NT2/D1 (cell line): ENCODE measurements at regions not wholly inside any gene's neighbourhood (a gene's known extent, or its start where the extent isn't known, plus 50 kb on each side); places are given as distances from the start of the nearest gene placed in this dataset.

ENCODE experiments used
- SUZ12 ChIP-seq: IDR thresholded peaks from 2 replicates; pipeline ENCODE4 v1.6.1; 2011; ENCODE audit not compliant: insufficient read length, insufficient read depth; ENCODE audit errors: extremely low read depth
- YY1 ChIP-seq: IDR thresholded peaks from 2 replicates; pipeline ENCODE4 v1.6.1; 2011; ENCODE audit not compliant: insufficient read length, insufficient read depth
- ZNF274 ChIP-seq: IDR thresholded peaks from 2 replicates; pipeline ENCODE4 v1.6.1; 2011; ENCODE audit warnings: mild to moderate bottlenecking, low read depth, low read length

DNA sequence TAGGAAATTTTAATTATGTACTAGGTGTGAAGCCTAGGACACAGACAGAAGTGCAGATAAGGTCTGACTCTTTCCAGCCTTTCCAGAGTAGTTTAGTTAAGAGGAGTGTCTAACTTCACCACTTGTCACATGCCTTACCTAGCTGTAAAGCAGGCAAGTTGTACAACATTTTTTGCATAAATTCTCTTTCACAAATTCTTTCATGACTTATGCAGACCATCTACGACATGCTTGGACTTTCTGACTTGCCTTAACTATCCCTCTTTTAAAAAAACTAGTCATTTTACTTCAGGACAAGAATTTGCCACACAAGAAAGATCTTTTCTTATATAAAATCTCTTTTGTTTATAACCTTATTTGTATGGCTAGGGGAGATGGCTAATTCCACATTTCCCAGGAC is 1273.6 kb upstream of the SLC39A10 start:
- TF ChIP-seq ZNF274 (no peak), YY1 (no peak), SUZ12 (no peak)
